ENCODE measurements at regions not wholly inside any gene's neighbourhood (a gene's known extent, or its start where the extent isn't known, plus 50 kb on each side); places are given as distances from the start of the nearest gene placed in this dataset.

GRCh38 chr1:106523497-106523896 is 533.0 kb upstream of the PRMT6 start:
- DNase-seq: no peak

DNA sequence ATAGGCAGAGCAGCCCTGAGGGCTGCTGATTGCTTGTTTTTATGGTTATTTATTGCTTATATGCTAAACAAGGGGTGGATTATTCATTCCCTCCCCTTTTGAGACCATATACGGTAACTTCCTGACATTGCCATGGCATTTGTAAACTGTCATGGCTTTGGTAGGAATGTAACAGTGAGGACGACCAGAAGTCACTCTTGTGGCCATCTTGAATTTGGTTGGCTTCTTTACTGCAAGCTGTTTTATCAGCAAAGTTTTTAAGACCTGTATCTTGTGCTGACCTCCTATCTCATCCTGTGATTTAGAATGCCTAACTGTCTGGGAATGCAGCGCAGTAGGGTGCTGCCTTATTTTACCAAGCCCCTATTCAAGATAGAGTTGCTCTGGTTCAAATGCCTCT is 531.8 kb upstream of the PRMT6 start:
- DNase-seq: no peak

DNA sequence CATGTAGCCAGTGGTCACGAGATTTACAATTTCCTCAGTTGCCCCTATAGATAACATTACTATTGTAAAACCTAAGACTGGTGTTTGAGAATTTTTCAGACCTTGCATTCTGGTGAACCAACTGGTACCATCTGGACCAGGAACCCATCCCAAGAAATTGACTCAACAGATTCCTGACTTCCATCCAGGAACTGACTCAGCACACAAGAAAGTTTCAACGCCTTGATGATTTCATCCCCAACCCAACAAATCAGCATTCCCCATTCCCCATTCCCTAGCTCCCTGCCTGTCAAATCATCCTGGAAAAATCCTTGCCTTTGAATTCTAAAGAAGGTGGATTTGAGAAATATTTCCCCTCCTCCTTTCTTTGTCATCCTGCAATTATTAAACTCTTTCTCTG is 529.8 kb upstream of the PRMT6 start:
- DNase-seq: no peak

DNA sequence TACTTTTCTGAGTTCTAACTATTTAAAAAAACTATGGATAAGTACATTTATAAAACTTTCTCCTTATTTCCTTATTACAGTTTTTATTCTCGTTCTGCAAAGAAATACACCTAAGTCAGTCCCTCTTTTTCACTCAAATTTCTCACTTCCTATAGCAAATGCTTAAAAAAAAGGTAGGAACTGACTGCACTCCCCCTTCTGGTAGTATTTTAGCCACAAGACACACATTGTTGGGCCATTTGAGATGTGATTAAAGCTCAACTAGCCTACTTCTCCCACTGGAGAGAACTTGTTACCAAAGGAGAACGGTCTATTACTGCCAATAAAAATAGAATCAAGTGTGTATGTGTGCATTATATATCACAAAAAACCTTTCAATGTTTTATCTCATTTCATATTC is 521.9 kb upstream of the PRMT6 start:
- DNase-seq: no peak

- DNase-seq: no peak
Observed at GRCh38 chr1:106536741-106537140, 519.7 kb upstream of the PRMT6 start.

- no peak for DNase-seq
Observed at GRCh38 chr1:106548726-106549125, 507.7 kb upstream of the PRMT6 start.

- DNase-seq: no peak
Observed at GRCh38 chr1:106554294-106554693, 502.2 kb upstream of the PRMT6 start.

GRCh38 chr1:106555571-106555970 is 500.9 kb upstream of the PRMT6 start:
- no peak for DNase-seq

- no peak for DNase-seq
Observed at GRCh38 chr1:106564192-106564591, 492.3 kb upstream of the PRMT6 start.

- DNase-seq: no peak
Observed at GRCh38 chr1:106568201-106568974, 488.1 kb upstream of the PRMT6 start.

- DNase-seq: no peak
Observed at GRCh38 chr1:106571109-106571508, 485.4 kb upstream of the PRMT6 start.

GRCh38 chr1:106584107-106584506 is 472.4 kb upstream of the PRMT6 start:
- DNase-seq: no peak

DNA sequence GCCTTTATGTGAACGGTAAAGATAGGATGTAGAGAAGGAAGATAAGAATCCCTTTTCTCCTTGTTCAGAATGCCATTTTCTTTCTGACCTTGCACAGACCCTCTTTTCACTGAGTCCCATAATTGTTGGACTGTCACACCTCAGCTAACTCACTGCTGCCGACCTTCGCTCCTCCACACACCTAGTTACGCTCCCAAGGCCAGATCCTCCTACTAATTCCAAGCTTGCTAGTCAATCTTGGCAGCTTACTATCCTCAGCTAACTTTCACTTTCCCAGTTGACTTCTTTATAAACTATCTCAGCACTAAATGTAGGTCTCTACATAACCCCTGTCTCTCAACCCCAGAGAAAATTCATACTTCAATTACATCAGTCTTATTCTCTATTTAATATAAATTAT is 471.8 kb upstream of the PRMT6 start:
- DNase-seq: no peak

DNA sequence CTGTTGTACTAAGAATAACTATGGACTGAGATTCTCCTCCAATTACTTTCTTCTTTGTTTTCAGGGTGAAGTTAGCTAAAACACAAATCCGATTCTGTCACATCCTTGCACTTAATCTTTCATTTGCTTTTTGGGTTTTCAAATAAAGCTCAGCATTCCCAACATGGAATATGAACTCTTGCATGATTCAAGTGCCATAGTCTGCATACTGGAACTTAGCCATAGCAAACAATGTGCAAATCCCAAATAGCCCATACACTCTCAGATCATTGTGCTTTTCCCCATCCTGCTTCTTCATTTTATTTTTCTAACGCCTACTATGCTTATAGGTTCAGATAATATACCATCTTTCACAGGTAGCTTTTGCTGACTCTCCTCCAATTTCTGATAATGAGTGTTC is 455.8 kb upstream of the PRMT6 start:
- DNase-seq: no peak

GRCh38 chr1:106603616-106604015 is 452.9 kb upstream of the PRMT6 start:
- DNase-seq: no peak

- no peak for DNase-seq
Observed at GRCh38 chr1:106608841-106609240, 447.6 kb upstream of the PRMT6 start.

DNA sequence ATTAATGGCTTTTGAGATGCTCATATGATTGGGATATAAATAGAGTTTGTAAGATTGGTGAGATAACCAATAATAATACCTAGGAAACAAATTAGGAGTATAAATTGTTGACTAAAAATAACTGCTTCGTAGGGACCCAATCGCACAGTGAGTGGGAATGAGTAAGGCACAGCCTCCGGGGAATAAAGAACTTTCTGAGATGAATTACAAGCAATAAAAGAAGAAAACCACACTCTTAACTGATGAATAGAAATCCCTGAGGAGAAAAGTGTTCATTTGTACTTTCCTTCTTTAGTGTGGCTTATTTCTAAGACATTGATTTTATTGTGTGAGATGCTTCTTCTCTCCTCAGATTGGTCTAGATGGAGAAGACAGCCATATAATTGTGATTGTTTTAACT is 443.4 kb upstream of the PRMT6 start:
- no peak for DNase-seq

DNA sequence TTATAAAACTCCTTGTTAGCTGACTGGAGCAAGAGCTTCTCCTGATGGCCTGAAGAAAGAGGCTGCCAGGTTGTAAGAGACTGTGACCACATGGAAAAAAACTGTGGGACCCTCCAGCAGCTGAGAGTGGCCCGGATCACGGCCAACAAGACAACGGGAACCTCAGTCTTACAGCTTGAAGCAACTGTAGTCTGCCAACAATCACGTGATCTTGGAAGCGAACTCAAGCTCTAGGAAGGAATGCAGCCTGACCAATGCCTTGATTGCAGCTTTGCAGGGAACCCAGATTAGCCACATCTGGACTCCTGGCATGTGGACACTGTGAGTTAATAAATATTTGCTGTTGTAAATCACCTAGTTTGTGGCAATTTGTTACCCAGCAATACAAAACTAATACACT is 442.6 kb upstream of the PRMT6 start:
- no peak for DNase-seq

GRCh38 chr1:106615473-106615872 is 441.0 kb upstream of the PRMT6 start:
- DNase-seq: no peak

DNA sequence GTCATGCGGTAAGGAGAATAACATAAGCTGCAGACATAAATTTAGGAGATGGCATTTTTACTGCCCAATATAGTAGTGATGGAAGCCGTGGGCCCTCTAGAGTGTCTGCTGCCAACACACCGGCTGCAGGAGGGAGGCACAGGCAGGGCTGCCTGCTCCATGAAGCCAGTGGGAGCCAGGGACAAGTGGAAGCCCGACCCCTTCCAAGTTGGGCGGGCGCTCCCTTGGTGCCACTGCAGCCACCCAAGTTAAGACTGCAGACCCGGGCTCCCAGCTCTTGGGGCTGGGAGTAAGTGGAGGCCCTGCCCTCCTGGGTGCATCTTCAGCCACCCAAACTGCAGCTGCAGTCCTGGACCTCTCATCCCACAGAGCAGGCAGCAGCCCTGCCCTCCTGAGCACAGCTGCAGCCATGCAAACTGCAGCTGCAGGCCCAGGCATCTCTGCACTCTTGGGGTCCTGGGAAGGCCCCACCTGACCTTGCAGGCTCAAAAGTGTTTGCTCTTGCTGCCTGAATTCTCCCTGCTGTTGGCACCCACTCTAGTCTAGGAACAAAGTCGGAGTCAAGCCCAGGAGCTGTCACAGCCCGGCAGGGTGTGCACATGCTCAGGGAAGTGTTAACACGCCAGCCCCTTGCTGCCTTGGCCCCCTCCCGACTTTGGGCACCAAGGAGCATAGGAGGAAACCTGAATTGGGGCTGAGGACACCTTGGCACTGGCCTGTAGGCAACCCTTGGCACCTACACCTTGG is 437.2 kb upstream of the PRMT6 start:
- DNase-seq: no peak

GRCh38 chr1:106619827-106620134 is 436.7 kb upstream of the PRMT6 start:
- DNase-seq: no peak

DNA sequence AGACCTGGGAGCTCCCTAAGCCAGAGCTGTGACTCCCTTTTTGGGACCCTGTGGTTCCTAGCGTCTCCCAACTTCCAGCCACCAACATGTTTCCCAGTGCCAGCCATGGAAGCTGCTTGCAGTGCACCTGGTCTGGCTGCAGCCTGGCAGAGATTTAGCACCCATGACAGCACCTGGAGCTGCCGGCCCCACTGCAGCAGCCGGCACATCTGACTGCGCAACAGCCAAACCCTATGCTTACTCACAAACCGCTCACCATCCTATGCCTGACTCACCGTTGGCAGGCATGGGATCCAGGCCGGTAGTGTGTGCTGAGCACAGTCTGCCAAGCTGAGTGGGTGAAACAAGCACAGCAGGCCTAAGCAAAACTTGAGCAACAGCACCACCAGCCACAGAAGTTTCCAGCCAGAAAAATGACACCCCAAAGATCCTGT is 435.9 kb upstream of the PRMT6 start:
- DNase-seq: no peak

DNA sequence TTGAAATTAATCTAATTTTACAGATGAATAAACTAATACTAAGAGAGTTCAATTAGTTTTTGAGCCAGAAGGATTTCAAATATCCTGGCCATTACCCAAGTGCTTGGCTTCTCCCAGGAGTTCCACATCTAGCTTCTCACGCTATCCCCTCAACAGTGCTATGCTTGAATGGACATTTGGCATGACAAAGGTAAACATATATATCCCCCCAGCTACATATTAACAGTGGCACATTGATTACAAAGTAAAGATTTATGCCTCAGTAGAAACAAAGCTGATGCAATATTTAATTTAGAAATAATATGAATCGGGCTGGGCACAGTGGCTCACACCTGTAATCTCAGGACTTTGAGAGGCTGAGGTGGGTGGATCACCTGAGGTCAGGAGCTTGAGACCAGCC is 434.6 kb upstream of the PRMT6 start:
- no peak for DNase-seq

DNA sequence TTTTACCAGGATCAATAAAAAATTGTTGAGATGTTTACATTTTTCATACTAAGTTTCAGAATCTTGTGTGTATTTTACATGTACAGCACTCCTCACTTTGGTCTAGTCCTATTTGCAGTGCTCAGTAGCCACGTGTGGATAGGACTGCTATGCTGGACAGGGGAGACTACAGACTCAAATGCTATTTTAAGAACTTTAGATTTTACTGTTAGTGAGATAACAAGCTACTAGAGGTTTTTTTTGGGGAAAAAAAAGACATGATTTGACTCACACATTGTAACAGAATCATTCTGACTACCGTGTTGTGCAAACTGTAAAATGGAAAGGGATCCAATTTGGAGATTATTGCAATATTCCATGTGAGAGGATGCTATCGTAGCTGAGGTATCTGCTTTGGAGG is 418.9 kb upstream of the PRMT6 start:
- DNase-seq: no peak

DNA sequence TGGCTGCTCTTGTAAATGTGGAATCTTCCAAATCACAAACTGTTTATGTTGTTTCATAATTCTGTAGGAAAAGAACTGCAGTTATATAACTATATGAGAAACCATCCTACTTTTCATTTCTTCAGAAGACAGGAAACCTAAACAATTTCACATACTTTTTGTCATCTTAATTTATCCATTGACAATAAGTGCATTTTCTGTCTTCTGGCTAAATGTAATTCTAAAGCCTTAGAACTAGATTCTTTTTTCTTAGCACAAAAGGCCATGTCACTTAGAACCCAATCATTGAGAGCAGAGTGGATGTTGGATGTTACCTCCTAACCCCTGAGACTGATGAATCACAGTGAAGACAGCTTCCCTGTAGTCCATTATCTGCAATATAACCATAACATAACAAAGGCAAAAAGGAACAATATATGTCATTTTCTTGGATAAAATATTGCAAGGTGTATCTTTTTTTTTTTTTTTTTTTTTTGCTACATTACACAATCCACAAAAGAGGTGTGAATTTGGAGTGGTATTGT is 410.2 kb upstream of the PRMT6 start:
- no peak for DNase-seq

All from CD4-positive, alpha-beta T cell treated with Interleukin-1 beta for 1 hour (primary cell).